HG03066 (cell line): ENCODE measurements at regions not wholly inside any gene's neighbourhood (a gene's known extent, or its start where the extent isn't known, plus 50 kb on each side); places are given as distances from the start of the nearest gene placed in this dataset.
"Not testable (repeated sequence)": the region's sequence is repeated elsewhere in the genome, so short reads cannot be mapped to it uniquely, and the experiment has no call there.

Experiments used
- ATAC-seq: cut with Tn5 transposase; IDR thresholded peaks from one replicate; pipeline ENCODE4 v1.9.1; 2021; ENCODE audit warnings: low read depth; ENCODE audit not compliant: unreplicated experiment

DNA sequence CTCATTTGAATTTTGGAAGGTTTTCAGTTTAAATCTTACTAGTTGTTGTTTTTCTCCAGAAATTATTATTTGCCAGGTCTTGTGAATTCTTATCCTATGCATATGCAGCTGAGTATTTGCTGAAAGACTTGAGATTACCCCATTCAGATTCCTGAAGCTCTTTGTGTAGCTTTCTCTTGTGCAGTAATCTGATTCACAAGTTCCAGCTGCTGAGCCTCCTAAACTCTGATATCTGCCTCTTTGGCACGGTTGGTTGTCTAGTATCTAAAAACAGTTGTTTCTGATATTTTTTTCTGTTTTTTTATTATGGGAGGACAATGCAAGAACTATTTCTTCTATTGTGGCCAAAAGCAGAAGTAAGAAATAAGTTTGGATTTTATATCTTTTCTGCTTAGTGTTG lies 863.9 kb upstream of the MANEA start:
- no peak for ATAC-seq

DNA sequence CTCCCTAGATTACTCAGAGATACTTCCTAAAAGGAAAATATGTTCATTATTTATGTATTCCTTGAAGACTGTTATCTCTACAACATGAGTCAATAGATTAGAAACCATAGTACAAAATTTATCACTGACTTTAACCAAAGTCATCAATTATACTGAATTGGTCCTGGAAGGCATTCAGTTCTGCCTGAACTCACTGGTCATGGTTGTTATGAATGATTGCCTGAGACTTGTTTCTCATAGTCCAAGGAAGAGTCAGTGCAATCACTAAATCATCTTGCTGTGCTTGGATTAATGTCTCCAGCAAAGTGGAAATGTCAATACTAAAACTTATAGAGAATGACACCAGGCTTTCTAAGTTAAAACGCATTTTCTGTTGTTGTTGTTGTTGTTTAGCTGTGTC lies 878.6 kb upstream of the MANEA start:
- no peak for ATAC-seq

DNA sequence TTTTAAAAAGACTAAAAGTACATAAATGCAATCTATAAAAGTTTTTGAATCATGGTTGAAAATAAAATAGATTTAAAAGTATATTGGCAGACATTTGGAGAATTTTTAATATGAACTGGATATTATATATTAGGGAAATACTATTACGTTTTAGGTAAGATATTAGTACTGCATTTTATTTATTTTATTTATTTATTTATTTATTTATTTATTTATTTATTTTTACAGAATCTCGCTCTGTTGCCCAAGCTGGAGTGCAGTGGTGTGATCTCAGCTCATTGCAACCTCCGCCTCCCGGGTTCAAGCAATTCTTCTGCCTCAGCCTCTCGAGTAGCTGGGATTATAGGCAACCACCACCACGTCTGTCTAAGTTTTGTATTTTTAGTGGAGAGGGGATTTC lies 890.1 kb upstream of the MANEA start:
- ATAC-seq: not testable (repeated sequence)

DNA sequence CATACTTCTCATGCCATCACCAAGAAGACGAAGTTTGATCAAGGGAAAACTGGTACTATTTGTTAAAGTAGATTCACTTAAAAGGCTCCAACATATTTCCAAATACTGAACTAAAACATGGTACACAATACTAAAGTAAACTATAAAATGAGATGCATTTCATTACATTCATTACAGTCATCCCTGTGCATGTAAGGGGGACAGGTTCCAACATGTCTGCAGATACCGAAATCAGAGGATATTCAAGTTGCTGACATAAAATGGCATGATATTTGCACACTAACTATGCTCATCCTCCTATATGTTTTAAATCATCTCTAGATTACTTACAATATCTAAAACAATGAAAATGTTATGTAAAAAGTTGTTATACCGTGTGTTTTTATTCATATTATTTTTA lies 893.9 kb upstream of the MANEA start:
- ATAC-seq: no peak

DNA sequence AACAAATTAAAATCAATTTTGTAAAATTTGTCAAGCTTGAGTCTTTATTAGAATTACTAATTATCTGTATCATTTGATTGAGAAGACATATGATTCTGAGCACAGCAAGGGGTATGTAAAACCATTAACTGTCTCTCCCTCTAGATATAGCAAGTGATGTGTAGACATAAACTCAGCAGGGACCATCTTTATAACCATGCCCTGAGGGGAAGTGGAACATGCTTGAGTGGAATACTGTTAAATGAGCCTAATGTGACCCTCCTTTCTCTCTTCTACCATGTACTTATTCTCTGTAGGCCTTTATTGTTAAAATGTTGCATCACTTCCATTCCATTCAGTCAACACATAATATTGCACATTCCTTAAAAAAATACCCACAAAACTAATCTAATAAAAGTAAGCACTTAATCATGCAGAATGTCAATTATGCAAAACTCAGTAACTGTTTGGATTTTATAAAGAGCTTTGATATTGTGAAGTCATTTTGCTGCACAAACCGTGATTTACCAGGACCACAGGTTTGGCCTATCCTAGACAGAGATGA lies 896.6 kb upstream of the MANEA start:
- ATAC-seq: no peak

DNA sequence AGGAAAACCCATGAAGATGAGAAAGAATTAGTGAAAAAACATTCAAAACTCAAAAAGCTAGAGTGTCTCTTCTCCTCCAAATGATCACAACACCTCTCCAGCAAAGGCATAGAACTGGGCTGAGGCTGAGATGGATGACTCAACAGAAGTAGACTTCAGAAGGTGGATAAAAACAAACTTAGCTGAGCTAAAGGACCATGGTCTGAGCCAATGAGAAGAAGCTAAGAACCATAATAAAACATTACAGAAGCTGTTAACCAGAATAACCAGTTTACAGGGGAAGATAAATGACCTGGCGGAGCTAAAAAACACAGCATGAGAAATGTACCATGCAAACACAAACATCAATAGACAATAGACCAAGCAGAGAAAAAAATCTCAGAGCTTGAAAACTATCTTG lies 904.1 kb upstream of the MANEA start:
- ATAC-seq: no peak

DNA sequence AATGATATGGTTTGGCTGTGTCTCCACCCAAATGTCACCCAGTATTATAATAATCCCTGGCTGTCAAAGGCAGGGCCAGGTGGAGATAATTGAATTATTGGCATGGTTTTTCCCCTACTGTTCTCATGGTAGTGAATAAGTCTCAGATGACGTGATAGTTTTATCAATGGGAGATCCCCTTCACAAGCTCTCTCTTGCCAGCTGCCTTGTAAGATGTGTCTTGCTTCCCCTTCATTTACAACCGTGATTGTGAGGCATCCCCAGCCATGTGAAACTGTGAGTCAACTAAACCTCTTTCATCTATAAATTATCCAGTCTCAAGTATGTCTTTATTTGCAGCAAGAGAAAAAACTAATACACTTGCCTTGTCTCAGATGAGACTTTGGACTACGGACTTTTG lies 907.3 kb upstream of the MANEA start:
- no peak for ATAC-seq

DNA sequence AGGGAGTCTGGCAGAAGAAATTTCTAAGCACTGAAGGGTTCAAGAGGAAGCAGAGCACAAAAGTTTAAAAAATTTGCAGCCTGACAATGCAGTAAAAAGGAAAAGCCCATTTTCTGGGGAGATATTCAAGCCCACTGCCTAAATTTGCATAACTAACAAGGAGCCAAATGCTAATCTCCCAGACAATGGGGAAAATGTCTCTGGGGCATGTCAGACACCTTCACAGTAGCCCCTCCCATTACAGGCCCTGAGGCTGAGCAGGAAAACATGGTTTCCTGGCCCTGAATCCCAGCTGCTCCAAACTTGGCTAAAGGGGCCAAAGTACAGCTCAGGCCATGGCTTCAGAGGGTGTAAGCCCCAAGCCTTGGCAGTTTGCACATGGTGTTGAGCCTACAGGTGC lies 908.5 kb upstream of the MANEA start:
- ATAC-seq: no peak

DNA sequence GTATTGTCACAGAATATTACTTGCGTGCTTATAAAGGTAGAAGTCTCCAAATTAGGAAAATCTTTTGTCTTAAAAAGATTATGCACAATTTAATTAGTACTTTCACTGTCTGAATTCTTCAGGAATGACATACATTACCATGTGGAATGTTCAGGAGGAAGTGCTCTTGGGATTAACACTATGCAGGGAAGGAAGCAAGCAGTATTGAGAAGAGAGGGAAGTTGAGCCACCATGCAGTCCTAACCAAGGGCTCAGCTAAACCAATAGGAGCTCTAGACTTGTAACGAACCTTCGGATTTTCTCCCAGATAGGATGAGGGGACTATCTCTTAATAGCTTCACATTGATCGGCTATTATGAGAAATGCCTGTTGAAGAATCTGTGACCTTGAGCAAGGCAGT lies 918.4 kb upstream of the MANEA start:
- no peak for ATAC-seq

DNA sequence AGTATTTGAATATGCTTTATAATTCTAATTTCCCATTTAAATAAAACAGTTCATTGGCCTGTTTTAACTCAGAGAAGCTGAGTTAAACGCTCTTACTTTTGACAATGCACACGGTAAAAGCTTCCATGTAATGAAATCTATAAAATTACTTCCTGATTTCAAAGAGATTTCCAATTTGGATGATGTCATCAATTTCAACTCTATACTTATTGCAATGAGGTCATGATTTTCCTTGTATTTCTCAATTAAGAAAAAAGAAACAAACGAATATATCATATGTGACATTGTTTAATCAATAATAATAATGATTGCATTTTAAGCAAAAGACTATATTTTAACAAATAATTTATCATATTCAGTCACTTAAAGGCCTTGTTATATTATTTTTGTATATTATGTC lies 926.1 kb upstream of the MANEA start:
- no peak for ATAC-seq

DNA sequence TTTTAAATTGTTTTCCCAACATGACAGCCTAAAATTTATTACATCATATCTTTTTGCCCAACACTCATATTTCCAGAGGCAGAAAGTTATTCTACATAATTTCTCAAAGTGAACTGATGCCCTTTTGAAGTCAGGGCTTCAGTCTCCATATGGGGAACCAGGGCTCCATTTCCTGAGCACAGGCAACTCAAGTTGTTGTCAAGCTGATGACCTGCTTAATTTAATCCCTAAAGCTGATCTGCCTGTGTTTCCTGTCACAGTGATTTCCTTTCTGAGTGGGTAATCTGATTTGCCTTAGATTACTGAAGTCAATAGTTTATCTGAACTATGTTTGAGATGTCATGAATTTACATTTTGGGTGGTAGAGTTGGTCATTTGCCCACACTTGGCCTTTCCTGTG lies 932.1 kb upstream of the MANEA start:
- no peak for ATAC-seq

DNA sequence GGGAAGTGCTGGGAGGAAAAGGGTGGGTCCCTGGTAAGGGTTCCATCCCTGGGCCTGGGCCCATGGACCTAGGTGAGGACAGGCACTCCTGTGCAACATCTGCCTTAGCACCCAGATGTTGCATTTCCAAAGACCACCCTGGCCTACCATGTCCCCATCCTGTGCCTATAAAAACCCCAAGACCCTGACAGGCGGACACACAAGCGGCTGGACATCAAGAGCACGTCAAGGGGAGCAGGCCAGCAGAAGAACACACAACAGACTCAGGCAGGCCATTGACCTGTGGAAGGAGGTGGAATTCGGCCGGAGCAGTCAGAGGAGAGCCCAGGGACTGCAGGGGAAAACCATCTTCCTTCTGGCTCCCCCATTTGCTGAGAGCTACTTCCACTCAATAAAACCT lies 937.8 kb upstream of the MANEA start:
- ATAC-seq: no peak

DNA sequence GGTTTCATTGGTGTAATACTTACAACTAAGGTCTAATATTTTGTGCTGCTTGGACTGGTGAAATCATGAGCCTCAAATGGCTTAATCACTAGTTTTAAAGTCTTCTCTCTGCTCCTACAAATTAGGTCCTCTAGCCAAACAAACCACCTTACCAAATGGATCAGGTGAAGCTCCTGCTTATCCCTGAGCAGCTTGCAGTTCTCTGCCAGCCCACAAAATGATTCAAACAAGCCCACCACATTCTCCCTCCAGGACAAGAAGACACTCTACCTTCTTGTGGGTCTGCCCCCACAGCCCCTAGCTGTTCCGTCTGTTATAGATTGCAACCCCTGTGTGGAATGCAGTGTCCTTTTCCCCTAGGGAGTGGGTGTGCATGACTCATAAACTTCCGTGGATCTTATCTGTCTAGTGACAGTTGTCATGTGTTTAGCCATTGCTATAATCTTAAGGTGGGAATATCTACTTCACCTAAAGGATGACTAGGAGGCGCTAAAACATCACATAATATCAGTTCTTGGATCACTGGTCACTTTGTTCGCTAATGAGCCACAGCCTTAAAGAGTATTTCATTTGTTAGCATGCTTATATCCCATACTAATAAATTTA lies 940.5 kb upstream of the MANEA start:
- ATAC-seq: no peak

DNA sequence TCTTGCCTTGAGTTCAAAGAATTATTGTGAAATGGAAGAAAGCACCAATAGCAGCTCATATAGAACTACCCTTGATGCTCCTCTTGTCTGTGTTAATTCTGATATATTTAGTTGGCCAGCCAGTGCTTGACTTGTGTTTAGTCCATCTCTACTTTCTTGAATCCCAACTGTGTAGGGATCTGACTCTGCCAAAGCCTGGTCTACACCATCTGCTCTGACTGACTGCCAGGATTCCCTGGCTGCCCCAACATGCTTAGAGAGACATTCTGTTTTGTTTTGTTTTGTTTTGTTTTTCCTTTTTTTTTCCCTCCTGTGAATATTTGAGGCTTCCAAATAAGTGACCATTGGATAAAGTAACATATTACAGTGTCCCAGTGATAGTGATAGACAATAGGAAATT lies 953.7 kb upstream of the MANEA start:
- ATAC-seq: no peak

DNA sequence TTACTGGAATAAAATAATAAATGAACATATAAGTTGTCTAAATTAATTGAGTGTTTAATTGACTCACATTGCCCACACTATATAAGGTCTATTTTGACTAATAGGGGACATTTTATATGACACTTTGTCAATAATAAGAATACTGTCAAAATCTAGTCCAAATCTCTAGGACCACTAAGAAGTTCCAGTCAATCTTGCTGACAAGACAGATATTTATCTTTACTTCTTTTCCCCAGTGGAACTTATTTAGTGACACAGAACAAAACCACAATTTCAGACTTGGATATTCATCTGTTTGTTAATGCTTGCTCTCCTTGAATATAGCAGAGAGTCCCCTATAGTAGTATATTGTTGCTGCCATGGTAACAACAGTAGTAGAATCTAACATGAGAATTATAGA lies 954.6 kb upstream of the MANEA start:
- no peak for ATAC-seq

DNA sequence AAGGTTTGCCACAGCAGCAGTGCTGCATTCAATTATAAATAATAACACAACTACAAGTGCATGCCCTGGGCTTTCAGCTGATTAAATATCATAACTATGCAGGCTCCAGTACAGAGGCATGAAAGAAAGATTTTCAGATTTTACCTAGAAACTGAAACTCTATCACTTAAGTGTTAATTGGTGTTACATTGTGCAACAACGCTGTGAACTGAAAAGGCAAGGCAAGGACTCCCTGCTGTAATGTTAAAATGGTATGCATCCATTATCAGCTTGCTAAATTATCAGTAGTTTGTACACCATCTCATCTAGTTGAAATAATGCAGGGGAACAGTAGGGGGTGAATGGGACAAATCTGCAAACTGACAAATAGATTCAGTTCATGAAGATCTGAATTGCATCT lies 976.7 kb upstream of the MANEA start:
- no peak for ATAC-seq

DNA sequence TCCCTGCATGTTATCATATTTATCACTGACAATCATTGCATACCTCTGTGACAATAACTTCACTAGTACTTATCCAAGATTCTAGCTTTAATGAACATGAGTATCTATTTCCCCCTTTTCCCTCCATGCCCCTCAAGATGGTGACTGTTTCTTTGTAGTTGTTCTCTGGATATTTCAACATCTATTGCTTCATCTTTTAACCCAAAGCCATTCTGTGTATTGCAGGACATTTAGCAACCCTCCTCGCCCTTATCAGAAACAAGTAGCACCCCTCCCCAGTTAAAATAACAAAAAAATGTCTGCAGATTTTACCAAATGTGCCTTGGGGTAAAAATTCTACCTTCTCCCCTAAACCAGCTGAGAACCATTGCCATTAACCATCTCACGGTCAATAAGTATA lies 979.8 kb upstream of the MANEA start:
- ATAC-seq: no peak

DNA sequence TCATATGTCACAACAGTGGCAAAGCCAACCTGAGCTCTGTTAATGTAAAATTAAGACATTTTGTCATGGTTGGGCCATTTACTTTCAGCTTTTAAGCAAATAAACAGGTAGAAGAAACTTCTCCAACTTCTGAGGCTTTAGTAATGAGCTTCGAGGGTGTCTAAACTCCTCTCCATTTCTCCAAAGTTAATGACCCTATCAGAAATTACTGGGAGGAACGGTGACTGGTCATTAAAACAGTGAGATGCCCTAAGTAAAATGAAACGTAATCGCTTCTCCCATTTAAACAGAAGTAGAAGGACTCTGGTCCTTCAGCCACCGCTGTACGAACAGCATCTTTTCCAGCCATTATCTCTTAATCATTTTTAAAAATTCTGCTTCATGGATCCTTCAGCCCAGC lies 986.9 kb upstream of the MANEA start:
- no peak for ATAC-seq

DNA sequence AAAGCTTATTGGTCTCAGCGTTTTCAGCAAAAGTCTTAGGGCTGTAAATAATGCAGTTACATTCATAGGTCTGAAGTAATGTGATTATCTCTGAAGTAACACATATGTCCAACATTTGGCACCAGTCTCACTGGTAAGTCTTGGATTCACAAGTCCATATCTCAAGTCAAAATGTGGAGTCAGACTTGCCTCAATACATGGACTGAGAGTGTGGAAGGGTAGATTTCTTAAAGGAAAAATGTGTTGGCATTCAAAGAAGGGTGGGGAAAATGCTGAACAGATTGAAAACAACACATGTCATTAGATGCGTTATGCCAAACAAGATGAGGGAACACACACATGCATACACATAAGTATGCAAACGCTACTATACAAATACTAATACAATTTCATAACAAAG lies 989.0 kb upstream of the MANEA start:
- no peak for ATAC-seq

DNA sequence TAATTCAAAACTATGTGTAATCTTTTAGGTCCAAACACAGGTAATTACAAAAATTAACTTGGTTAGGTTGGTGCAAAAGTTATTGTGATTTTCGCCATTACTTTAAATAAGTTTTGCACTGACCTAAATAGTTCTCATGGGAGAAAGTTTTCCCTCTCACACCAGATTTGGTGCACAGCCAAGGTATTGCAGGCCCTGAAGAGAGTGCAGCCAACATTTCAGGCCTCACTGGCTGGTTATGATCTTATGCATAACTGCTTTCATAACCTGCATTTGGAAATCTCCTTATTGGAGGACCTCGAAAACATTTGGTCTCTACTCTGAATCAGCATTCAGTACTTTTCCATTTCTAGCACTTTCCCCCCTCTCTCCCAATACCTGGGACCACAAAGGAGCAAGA lies 993.1 kb upstream of the MANEA start:
- ATAC-seq: no peak

DNA sequence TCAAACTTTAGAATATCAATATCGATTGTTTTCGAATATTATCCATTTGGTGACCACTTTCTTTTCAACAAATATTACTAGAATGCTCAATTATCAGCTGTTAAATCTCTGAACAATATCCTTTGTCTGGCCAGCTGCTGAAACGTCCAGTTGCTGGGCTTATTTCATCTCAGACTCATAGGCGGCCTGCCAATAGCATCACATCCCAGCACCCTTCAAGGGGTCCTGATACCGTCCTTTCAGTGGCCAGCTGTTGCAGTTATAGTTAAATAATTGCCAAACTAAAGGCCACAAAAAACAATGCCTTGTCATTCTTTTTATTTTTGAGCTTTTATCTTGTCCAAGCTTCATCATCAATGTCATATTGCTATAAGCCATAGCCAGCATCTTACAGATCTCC lies 1006.8 kb upstream of the MANEA start:
- ATAC-seq: no peak

DNA sequence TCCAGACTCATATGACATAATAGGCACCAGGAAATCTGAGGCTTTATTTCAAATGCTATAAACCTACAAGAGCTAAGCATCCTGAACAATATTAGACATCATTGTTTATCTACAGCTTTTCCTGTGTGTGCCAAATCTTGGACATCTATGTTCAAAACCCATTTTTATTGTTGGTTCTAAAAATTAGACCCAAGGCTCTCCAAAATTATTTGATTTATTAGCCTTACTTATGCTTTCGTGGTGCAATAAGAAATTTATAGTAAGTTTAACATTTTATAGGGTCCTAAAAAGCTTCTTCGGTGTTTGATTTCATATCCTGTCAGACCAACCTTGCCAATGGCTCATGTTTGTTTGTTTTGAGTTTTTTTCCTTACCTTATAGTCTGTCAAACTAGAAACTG lies 1014.5 kb upstream of the MANEA start:
- ATAC-seq: no peak
